HCT116 (cell line): ENCODE measurements at regions not wholly inside any gene's neighbourhood (a gene's known extent, or its start where the extent isn't known, plus 50 kb on each side); places are given as distances from the start of the nearest gene placed in this dataset.

Source experiments
- ATAC-seq: fragments of 200-7000 bp; cut with Tn5 transposase; 2 replicates; pipeline ENCODE4 v1.9.1; 2020; ENCODE audit warnings: mild to moderate bottlenecking, moderate library complexity
- BruUV-seq: library from RNA; stranded (reverse); fragments of 400-500 nt; replicated peaks from 2 replicates; lab custom pipeline; 2021; lab: Mats Ljungman, UMichigan
- CTCF ChIA-PET: fragments of 300-600 bp; sonication (Branson Sonifier 250); formaldehyde crosslinking; loops from one replicate; lab custom pipeline; 2021; ENCODE audit warnings: antibody characterized with exemption; lab: Charles Lee
- POLR2A ChIA-PET: fragments of 300-600, 350-600 bp; sonication (Branson Sonifier 250); formaldehyde crosslinking; loops from one replicate; lab custom pipeline; 2021; ENCODE audit warnings: antibody characterized with exemption; lab: Charles Lee
- RAD21 ChIA-PET, 2 experiments: fragments of 300-600 bp; sonication (Branson Sonifier 250); formaldehyde crosslinking; loops; one replicate each; lab custom pipeline; 2023; ENCODE audit warnings: low total read pairs in 2 of 2; ENCODE audit not compliant: uncharacterized antibody in 2 of 2, unreplicated experiment in 2 of 2, low non-redundant PET in 1 of 2; lab: Charles Lee
- DNase-seq: peaks from one replicate; pipeline ENCODE4 v3.0.0-alpha.2; 2010; ENCODE audit warnings: low read depth, low spot score
- H2AFZ ChIP-seq: fragments of 200-600 bp; shearing (Covaris generic), sonication (generic); 2 replicates; pipeline ENCODE4 v1.6.1; 2017; ENCODE audit warnings: low read depth, mixed run types, mixed read lengths, antibody characterized with exemption, low read length; ENCODE audit not compliant: poor library complexity, severe bottlenecking
- H3K27ac ChIP-seq: 2 replicates; pipeline ENCODE4 v1.5.1; 2012; ENCODE audit warnings: low read depth, low read length
- H3K27me3 ChIP-seq: fragments of 200-600 bp; sonication (generic); 2 replicates; pipeline ENCODE4 v1.6.1; 2016; ENCODE audit warnings: mixed run types, low read length, mixed read lengths; ENCODE audit not compliant: insufficient read depth
- H3K36me3 ChIP-seq, 2 experiments: fragments of 200-500 bp in 1 of 2; fragments of 200-600 bp in 1 of 2; sonication (Bioruptor generic) in 1 of 2; sonication (generic) in 1 of 2; 2 replicates each; pipeline versions ENCODE4 v1.5.1 to v1.6.1; 2014 to 2016; ENCODE audit warnings: low read length in 2 of 2, inconsistent platforms in 1 of 2, mixed read lengths in 1 of 2, mixed run types in 1 of 2; ENCODE audit not compliant: insufficient read depth in 2 of 2, control insufficient read depth in 1 of 2
- H3K4me1 ChIP-seq, 2 experiments: fragments of 200-600 bp in 1 of 2; sonication (generic) in 1 of 2; 2 replicates each; pipeline versions ENCODE4 v1.5.1 to v1.6.1; 2012 to 2017; ENCODE audit warnings: low read length in 2 of 2, inconsistent platforms in 1 of 2, mild to moderate bottlenecking in 1 of 2, mixed read lengths in 1 of 2, mixed run types in 1 of 2, moderate library complexity in 1 of 2; ENCODE audit not compliant: insufficient read depth in 2 of 2, control insufficient read depth in 1 of 2
- H3K4me2 ChIP-seq: fragments of 200-600 bp; sonication (generic); 2 replicates; pipeline ENCODE4 v1.6.1; 2017; ENCODE audit warnings: mixed run types, low read length, mixed read lengths
- H3K4me3 ChIP-seq, 2 experiments: fragments of 200-600 bp in 1 of 2; sonication (generic) in 1 of 2; replicated peaks in 1 of 2; 2 replicates each; pipeline ENCODE4 v1.5.1; 2011 to 2016; ENCODE audit warnings: low read length in 2 of 2, control low read depth in 1 of 2, low read depth in 1 of 2, mild to moderate bottlenecking in 1 of 2, mixed read lengths in 1 of 2, mixed run types in 1 of 2
- H3K79me2 ChIP-seq: fragments of 200-600 bp; sonication (generic); 2 replicates; pipeline ENCODE4 v1.6.1; 2017; ENCODE audit warnings: mild to moderate bottlenecking, mixed run types, low read length, moderate library complexity, mixed read lengths; ENCODE audit not compliant: insufficient read depth
- H3K9ac ChIP-seq: fragments of 200-600 bp; sonication (generic); 2 replicates; pipeline ENCODE4 v1.6.1; 2016; ENCODE audit warnings: low read length, mixed read lengths
- H3K9me2 ChIP-seq: fragments of 200-600 bp; sonication (generic), shearing (Covaris generic); 2 replicates; pipeline ENCODE4 v1.6.1; 2017; ENCODE audit warnings: mixed run types, mild to moderate bottlenecking, moderate library complexity; ENCODE audit not compliant: insufficient read depth
- H3K9me3 ChIP-seq, 2 experiments: fragments of 200-500 bp in 1 of 2; fragments of 200-600 bp in 1 of 2; sonication (Bioruptor generic) in 1 of 2; sonication (generic) in 1 of 2; 2 replicates each; pipeline ENCODE4 v1.6.1; 2014 to 2017; ENCODE audit warnings: low read length in 2 of 2, mixed read lengths in 2 of 2, inconsistent platforms in 1 of 2, low read depth in 1 of 2, mild to moderate bottlenecking in 1 of 2, mixed run types in 1 of 2, moderate library complexity in 1 of 2; ENCODE audit not compliant: control insufficient read depth in 1 of 2, insufficient read depth in 1 of 2
- H4K20me1 ChIP-seq: fragments of 200-600 bp; sonication (generic), shearing (Covaris generic); 2 replicates; pipeline ENCODE4 v1.6.1; 2017; ENCODE audit warnings: mixed run types, mild to moderate bottlenecking, moderate library complexity; ENCODE audit not compliant: insufficient read depth
- CBX3 ChIP-seq: IDR thresholded peaks from 2 replicates; pipeline ENCODE4 v1.6.1; 2012; ENCODE audit warnings: low read depth
- CEBPB ChIP-seq: IDR thresholded peaks from 2 replicates; pipeline ENCODE4 v1.6.1; 2012; ENCODE audit warnings: low read depth
- EZH2 ChIP-seq: fragments of 200-600 bp; sonication (generic); IDR thresholded peaks from 2 replicates; pipeline ENCODE4 v1.6.1; 2017; ENCODE audit warnings: antibody characterized with exemption, mixed run types
- FOSL1 ChIP-seq: IDR thresholded peaks from 2 replicates; pipeline ENCODE4 v1.6.1; 2012; ENCODE audit warnings: low read depth
- JUND ChIP-seq: IDR thresholded peaks from 2 replicates; pipeline ENCODE4 v1.6.1; 2012
- POLR2A ChIP-seq: IDR thresholded peaks from 2 replicates; pipeline ENCODE4 v1.7.0; 2011; ENCODE audit warnings: borderline replicate concordance; ENCODE audit not compliant: insufficient read depth, insufficient read length; ENCODE audit errors: extremely low read depth
- SP1 ChIP-seq: IDR thresholded peaks from 2 replicates; pipeline ENCODE4 v1.6.1; 2012; ENCODE audit warnings: low read depth
- ZFX ChIP-seq: fragments of 450-650 bp; IDR thresholded peaks from 2 replicates; pipeline ENCODE4 v1.6.1; 2017
- ZNF274 ChIP-seq: fragments of 200-500 bp; sonication (Bioruptor generic); IDR thresholded peaks from 2 replicates; pipeline ENCODE4 v1.6.1; 2014; ENCODE audit warnings: mild to moderate bottlenecking, low read depth, low read length, inconsistent platforms
- intact Hi-C: fragments of 100-400 bp; cut with micrococcal nuclease; formaldehyde crosslinking; loops from 2 replicates; pipeline ENCODE4 v1.10.0; 2022
- TF ChIP-seq, protein P1 (sequence below), 3 experiments: fragments of 200-600 bp in 1 of 3; sonication (generic) in 1 of 3; IDR thresholded peaks in 2 of 3; conservative IDR thresholded peaks in 1 of 3; 2 replicates each; pipeline ENCODE4 v1.5.1; 2012 to 2017; ENCODE audit warnings: low read depth in 2 of 3, low read length in 2 of 3, antibody characterized with exemption in 1 of 3, borderline replicate concordance in 1 of 3, control low read depth in 1 of 3, mild to moderate bottlenecking in 1 of 3, mixed read lengths in 1 of 3, mixed run types in 1 of 3, moderate library complexity in 1 of 3; ENCODE audit not compliant: insufficient read depth in 1 of 3
- TF ChIP-seq, protein P2 (sequence below): IDR thresholded peaks from 2 replicates; pipeline ENCODE4 v1.6.1; 2012; ENCODE audit warnings: low read depth
- TF ChIP-seq, protein P3 (sequence below): IDR thresholded peaks from 2 replicates; pipeline ENCODE4 v1.6.1; 2011; ENCODE audit warnings: mild to moderate bottlenecking, low read length, moderate library complexity; ENCODE audit not compliant: insufficient replicate concordance; ENCODE audit errors: extremely low read depth
- TF ChIP-seq, protein P4 (sequence below): IDR thresholded peaks from 2 replicates; pipeline ENCODE4 v1.6.1; 2012
- TF ChIP-seq, protein P5 (sequence below): IDR thresholded peaks from 2 replicates; pipeline ENCODE4 v1.6.1; 2012

DNA sequence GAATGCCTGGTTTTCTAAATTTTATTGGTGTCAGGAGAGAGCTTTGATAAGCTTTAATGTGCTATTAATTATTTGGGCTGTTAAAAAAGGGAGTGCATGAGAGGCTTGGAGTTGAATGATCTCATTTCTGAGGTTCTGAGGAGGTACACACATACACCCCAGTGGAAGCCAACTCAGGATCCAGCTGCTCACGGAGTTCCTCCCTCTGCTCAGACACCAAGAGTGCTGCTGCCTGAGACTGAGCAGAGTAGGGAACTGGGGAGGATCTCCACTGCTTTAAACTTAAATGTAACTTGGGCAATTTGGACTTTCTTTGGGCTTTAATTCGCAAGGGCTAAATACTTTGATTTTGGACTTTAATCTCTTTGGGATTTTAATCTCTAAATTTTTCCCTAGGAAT lies 414.4 kb upstream of the CADM1 start:
- no peaks in the 10 kb centered on the region for H3K36me3 ChIP-seq
- BruUV-seq: no TSS peak
- H3K79me2 ChIP-seq: no peaks in the 10 kb centered on the region
- H3K9ac ChIP-seq: no peak overlapping the region
- H3K9me2 ChIP-seq: no peaks in the 10 kb centered on the region
- H3K27ac ChIP-seq: no peak overlapping the region
- ChIA-PET CTCF (no interaction called here), RAD21 (no interaction called here), POLR2A (no interaction called here)
- TF ChIP-seq EZH2 (no peak), CEBPB (no peak)
- TF ChIP-seq, protein P1, sequence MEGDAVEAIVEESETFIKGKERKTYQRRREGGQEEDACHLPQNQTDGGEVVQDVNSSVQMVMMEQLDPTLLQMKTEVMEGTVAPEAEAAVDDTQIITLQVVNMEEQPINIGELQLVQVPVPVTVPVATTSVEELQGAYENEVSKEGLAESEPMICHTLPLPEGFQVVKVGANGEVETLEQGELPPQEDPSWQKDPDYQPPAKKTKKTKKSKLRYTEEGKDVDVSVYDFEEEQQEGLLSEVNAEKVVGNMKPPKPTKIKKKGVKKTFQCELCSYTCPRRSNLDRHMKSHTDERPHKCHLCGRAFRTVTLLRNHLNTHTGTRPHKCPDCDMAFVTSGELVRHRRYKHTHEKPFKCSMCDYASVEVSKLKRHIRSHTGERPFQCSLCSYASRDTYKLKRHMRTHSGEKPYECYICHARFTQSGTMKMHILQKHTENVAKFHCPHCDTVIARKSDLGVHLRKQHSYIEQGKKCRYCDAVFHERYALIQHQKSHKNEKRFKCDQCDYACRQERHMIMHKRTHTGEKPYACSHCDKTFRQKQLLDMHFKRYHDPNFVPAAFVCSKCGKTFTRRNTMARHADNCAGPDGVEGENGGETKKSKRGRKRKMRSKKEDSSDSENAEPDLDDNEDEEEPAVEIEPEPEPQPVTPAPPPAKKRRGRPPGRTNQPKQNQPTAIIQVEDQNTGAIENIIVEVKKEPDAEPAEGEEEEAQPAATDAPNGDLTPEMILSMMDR (IDR thresholded peaks at IDR 0.05 in 2 of 3, conservative IDR thresholded peaks at IDR 0.05 in 1 of 3; ENCODE audit: borderline replicate concordance in 1 of 3, insufficient read depth in 1 of 3, low read depth in 2 of 3, low read length in 2 of 3): no peak
- no peak overlapping the region for H3K4me2 ChIP-seq
- H3K4me3 ChIP-seq: no peak overlapping the region
- ATAC-seq: no peak
- intact Hi-C loops: no loop called here
- no peaks in the 10 kb centered on the region for H4K20me1 ChIP-seq
- no peak overlapping the region for H2AFZ ChIP-seq
- DNase-seq: no peak
- H3K4me1 ChIP-seq: no peaks in the 10 kb centered on the region
- H3K9me3 ChIP-seq: no peaks in the 10 kb centered on the region; a peak in 1 of 4 replicates
- no peaks in the 10 kb centered on the region for H3K27me3 ChIP-seq

DNA sequence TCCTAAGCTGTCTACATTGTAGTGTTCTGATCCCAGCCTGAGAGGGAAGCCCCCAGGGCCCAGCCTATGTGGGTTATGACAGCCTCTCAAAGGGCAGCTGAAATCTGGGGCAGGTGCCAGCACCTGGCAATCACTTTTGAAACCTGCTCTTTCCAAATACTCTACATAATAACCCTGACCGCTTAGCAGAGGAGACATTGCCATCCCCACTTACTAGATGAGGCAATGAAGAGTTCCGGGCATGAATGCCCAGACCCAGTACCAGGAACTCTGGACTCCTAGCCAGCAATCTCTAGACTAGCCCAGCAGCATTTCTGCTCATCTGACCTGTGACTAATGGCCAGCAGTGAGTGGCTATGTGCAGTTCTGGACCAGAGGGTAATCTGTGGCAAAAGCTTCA lies 412.4 kb upstream of the CADM1 start:
- no peak overlapping the region for H3K4me3 ChIP-seq
- BruUV-seq: no TSS peak
- H3K4me1 ChIP-seq: no peaks in the 10 kb centered on the region
- POLR2A ChIA-PET: no interaction called here
- H3K9ac ChIP-seq: no peak overlapping the region
- no peaks in the 10 kb centered on the region for H3K9me2 ChIP-seq
- H3K27me3 ChIP-seq: no peaks in the 10 kb centered on the region
- no peak overlapping the region for H3K4me2 ChIP-seq
- H3K27ac ChIP-seq: no peak overlapping the region
- RAD21 ChIA-PET: no interaction called here
- no peak for ATAC-seq
- no peaks in the 10 kb centered on the region; a peak in 1 of 4 replicates for H3K9me3 ChIP-seq
- no peak for DNase-seq
- intact Hi-C loops: no loop called here
- no peak overlapping the region for H2AFZ ChIP-seq
- no peaks in the 10 kb centered on the region for H4K20me1 ChIP-seq
- H3K79me2 ChIP-seq: no peaks in the 10 kb centered on the region
- CTCF ChIA-PET: no interaction called here
- H3K36me3 ChIP-seq: no peaks in the 10 kb centered on the region
- TF ChIP-seq FOSL1: no peak
- TF ChIP-seq JUND: no peak
- no peak for TF ChIP-seq ZNF274
- TF ChIP-seq EZH2: no peak
- no peak for TF ChIP-seq POLR2A
- TF ChIP-seq, protein P2, sequence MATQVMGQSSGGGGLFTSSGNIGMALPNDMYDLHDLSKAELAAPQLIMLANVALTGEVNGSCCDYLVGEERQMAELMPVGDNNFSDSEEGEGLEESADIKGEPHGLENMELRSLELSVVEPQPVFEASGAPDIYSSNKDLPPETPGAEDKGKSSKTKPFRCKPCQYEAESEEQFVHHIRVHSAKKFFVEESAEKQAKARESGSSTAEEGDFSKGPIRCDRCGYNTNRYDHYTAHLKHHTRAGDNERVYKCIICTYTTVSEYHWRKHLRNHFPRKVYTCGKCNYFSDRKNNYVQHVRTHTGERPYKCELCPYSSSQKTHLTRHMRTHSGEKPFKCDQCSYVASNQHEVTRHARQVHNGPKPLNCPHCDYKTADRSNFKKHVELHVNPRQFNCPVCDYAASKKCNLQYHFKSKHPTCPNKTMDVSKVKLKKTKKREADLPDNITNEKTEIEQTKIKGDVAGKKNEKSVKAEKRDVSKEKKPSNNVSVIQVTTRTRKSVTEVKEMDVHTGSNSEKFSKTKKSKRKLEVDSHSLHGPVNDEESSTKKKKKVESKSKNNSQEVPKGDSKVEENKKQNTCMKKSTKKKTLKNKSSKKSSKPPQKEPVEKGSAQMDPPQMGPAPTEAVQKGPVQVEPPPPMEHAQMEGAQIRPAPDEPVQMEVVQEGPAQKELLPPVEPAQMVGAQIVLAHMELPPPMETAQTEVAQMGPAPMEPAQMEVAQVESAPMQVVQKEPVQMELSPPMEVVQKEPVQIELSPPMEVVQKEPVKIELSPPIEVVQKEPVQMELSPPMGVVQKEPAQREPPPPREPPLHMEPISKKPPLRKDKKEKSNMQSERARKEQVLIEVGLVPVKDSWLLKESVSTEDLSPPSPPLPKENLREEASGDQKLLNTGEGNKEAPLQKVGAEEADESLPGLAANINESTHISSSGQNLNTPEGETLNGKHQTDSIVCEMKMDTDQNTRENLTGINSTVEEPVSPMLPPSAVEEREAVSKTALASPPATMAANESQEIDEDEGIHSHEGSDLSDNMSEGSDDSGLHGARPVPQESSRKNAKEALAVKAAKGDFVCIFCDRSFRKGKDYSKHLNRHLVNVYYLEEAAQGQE: no peak
- TF ChIP-seq, protein P3, sequence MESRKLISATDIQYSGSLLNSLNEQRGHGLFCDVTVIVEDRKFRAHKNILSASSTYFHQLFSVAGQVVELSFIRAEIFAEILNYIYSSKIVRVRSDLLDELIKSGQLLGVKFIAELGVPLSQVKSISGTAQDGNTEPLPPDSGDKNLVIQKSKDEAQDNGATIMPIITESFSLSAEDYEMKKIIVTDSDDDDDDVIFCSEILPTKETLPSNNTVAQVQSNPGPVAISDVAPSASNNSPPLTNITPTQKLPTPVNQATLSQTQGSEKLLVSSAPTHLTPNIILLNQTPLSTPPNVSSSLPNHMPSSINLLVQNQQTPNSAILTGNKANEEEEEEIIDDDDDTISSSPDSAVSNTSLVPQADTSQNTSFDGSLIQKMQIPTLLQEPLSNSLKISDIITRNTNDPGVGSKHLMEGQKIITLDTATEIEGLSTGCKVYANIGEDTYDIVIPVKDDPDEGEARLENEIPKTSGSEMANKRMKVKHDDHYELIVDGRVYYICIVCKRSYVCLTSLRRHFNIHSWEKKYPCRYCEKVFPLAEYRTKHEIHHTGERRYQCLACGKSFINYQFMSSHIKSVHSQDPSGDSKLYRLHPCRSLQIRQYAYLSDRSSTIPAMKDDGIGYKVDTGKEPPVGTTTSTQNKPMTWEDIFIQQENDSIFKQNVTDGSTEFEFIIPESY: no peak
- TF ChIP-seq CBX3: no peak
- TF ChIP-seq CEBPB: no peak
- no peak for TF ChIP-seq SP1
- TF ChIP-seq ZFX: no peak
- TF ChIP-seq, protein P4, sequence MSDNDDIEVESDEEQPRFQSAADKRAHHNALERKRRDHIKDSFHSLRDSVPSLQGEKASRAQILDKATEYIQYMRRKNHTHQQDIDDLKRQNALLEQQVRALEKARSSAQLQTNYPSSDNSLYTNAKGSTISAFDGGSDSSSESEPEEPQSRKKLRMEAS: no peak
- TF ChIP-seq, protein P5, sequence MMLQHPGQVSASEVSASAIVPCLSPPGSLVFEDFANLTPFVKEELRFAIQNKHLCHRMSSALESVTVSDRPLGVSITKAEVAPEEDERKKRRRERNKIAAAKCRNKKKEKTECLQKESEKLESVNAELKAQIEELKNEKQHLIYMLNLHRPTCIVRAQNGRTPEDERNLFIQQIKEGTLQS: no peak
